ENCODE measurements at regions not wholly inside any gene's neighbourhood (a gene's known extent, or its start where the extent isn't known, plus 50 kb on each side); places are given as distances from the start of the nearest gene placed in this dataset.

GRCh38 chr6:141669141-141669540 lies 463.6 kb upstream of the GJE1 start:
- DNase-seq, result no peak

- no peak for DNase-seq
Measured at GRCh38 chr6:141667580-141668309, 465.0 kb upstream of the GJE1 start.

GRCh38 chr6:141666187-141666586 lies 466.5 kb upstream of the GJE1 start:
- no peak for DNase-seq

- DNase-seq, result no peak
Measured at GRCh38 chr6:141664744-141665143, 468.0 kb upstream of the GJE1 start.

- no peak for DNase-seq
Measured at GRCh38 chr6:141659582-141659981, 473.1 kb upstream of the GJE1 start.

GRCh38 chr6:141658696-141659095 lies 474.0 kb upstream of the GJE1 start:
- no peak for DNase-seq

- DNase-seq, result no peak
Measured at GRCh38 chr6:141657812-141658211, 474.9 kb upstream of the GJE1 start.

- peak; percentile 78 for DNase-seq
Measured at GRCh38 chr6:141653590-141653989, 479.1 kb upstream of the GJE1 start.

GRCh38 chr6:141641951-141642350 lies 490.8 kb upstream of the GJE1 start:
- no peak for DNase-seq

GRCh38 chr6:141641406-141641805 lies 491.3 kb upstream of the GJE1 start:
- DNase-seq, result no peak

- no peak for DNase-seq
Measured at GRCh38 chr6:141635621-141636020, 497.1 kb upstream of the GJE1 start.

GRCh38 chr6:141634269-141634668 lies 498.5 kb upstream of the GJE1 start:
- no peak for DNase-seq

GRCh38 chr6:141624301-141624700 lies 508.4 kb upstream of the GJE1 start:
- DNase-seq, result no peak

- DNase-seq, result no peak
Measured at GRCh38 chr6:141618180-141618581, 514.5 kb upstream of the GJE1 start.

GRCh38 chr6:141610741-141611140 lies 522.0 kb upstream of the GJE1 start:
- DNase-seq, result no peak

GRCh38 chr6:141607956-141608355 lies 524.8 kb upstream of the GJE1 start:
- no peak for DNase-seq

- DNase-seq, result no peak
Measured at GRCh38 chr6:141598487-141598886, 534.2 kb upstream of the GJE1 start.

- no peak for DNase-seq
Measured at GRCh38 chr6:141594874-141595273, 537.9 kb upstream of the GJE1 start.

- no peak for DNase-seq
Measured at GRCh38 chr6:141593311-141593710, 539.4 kb upstream of the GJE1 start.

GRCh38 chr6:141587482-141588266 lies 545.1 kb upstream of the GJE1 start:
- no peak for DNase-seq

- no peak for DNase-seq
Measured at GRCh38 chr6:141580988-141581552, 551.7 kb upstream of the GJE1 start.

GRCh38 chr6:141580131-141580530 lies 552.6 kb upstream of the GJE1 start:
- DNase-seq, result no peak

- DNase-seq, result no peak
Measured at GRCh38 chr6:141576751-141577150, 556.0 kb upstream of the GJE1 start.

All from RPMI8226 (cell line).